GM18498 (cell line): ENCODE measurements at regions not wholly inside any gene's neighbourhood (a gene's known extent, or its start where the extent isn't known, plus 50 kb on each side); places are given as distances from the start of the nearest gene placed in this dataset.

ENCODE experiments used
- ATAC-seq: cut with Tn5 transposase; IDR thresholded peaks from one replicate; pipeline ENCODE4 v1.9.1; 2021; ENCODE audit warnings: mild to moderate bottlenecking, moderate library complexity; ENCODE audit not compliant: unreplicated experiment

GRCh38 chr1:106173101-106173500, 883.4 kb upstream of the PRMT6 start:
- no peak for ATAC-seq

DNA sequence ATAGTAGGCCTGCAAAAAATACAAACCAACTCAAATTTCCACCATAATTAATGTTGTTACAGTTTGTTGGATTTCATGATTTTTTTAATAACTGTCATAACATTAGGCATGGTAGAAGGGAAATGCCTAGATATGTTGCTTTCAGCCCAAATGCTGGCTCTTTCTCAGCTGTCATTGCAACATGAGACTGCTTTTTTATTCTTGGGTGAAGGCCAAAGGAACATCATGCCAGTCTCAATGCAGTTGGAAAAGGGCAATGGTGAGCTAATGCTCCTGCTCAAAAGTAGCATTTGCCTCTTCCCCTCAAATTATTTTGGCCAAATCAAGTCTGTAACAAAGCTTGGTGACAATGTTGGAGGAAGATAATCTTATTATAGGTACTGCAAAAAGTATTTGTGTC, 877.7 kb upstream of the PRMT6 start:
- ATAC-seq: no peak

DNA sequence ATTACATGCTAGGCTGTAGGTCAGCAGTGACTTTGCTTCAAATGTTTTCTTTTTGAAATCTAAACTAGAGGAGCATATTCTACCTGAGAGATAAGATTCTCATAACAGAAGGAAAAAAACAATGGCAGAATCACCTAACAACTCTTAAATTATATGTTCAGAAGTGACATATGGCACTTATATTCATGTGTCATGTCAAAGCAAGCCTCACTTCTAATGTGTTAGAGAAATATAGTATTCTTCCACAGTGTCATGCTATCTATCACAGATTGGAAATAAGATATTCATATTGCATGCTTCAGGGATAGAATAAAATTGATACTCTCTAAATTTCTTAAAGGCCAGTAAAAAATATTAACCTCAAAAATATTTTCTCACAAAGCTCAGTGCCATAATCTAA, 874.6 kb upstream of the PRMT6 start:
- no peak for ATAC-seq

- ATAC-seq: no peak
Observed at GRCh38 chr1:106185089-106185488, 871.4 kb upstream of the PRMT6 start.

GRCh38 chr1:106189780-106190179, 866.7 kb upstream of the PRMT6 start:
- ATAC-seq: no peak

DNA sequence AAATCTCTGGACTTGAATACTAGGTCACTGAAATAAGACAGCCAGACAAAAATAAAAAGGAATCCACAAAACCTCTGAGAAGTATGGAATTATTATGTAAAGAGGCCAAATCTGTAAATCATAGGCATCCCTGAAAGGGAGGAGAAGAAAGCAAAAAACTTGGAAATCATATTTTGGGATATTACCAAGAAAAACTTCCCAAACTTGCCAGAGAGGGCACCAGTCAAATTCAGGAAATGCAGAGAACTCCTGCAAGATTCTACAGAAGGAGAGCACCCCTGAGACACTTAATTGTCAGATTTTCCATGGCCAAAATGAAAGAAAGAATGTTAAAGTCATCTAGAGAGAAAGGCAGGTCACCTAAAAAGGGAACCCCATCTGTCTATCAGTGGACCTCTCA, 862.3 kb upstream of the PRMT6 start:
- ATAC-seq: no peak

- ATAC-seq: no peak
Observed at GRCh38 chr1:106200711-106201110, 855.8 kb upstream of the PRMT6 start.

DNA sequence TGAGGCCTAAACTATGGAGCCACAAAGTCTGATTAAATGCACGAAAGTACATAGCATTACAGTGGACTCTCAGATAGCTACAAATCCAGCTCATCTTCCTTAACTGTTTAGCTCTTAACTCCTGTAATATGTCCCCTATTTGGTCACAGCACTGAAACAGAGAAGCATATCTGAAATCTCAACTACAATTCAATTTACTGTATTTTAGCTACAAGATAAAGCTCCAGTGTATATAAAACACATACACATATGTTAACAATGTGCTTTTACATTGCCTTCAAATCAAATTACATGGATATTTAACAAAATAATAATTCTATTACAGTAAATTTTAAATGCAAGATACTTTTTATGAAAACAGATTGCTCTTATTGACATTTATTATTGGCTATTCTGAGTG, 849.3 kb upstream of the PRMT6 start:
- no peak for ATAC-seq

DNA sequence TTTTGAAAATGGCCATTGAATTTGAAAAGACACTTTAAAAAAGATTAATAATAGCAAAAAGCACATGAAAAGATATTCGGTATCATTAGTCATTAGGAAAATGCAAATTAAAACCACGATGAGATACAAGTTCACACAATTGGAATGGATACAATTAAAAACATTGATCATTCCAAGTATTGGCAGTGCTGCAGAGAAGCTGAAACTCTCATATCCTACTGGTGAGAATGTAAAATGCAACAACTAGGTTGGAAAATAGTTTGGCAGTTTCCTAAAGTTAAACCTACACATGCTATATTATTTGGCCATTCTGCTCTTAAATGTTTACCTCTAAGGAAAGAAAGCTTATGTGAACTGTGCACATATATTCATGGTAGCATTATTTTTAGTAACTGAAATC, 838.7 kb upstream of the PRMT6 start:
- ATAC-seq: no peak

DNA sequence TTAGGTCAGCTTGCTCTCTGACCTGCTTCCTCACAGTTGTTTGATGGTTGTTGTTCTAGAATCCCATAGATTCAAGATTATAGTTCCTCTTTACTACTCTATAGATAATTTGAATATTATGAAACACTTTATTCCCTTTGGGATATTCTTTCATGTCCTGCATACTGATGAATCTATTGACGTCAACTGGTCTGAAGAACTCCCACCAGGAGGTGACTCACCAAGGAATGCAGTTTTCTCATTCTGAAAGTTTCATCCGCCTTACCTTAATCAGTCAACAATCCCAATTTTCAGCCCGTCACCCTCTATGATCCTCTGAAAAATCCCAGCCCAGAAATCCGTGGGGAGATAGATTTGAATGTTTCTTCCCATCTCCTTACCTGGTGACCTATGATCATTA, 834.1 kb upstream of the PRMT6 start:
- no peak for ATAC-seq

- ATAC-seq: no peak
Observed at GRCh38 chr1:106223213-106223612, 833.3 kb upstream of the PRMT6 start.

GRCh38 chr1:106224426-106224825, 832.0 kb upstream of the PRMT6 start:
- ATAC-seq: no peak

- no peak for ATAC-seq
Observed at GRCh38 chr1:106225403-106225802, 831.1 kb upstream of the PRMT6 start.

DNA sequence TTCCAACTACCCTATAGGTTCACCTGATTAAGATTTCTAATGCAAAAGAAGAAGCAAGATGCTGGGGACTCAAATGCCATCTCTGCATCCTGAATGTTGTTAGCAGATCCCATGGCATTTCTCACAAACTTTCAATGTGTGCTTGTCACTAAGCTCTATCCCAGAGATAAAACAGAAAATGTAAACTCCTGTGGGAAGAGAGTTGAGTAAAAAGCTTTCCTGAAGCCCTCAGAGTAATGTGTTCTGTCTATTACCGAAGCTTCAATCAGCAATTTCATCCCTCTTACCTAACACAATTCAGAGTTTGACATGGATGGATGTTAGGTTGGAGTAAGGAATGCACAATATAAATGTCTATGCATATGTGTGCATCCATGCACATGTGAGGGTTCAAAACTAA, 829.9 kb upstream of the PRMT6 start:
- no peak for ATAC-seq

GRCh38 chr1:106232128-106232527, 824.3 kb upstream of the PRMT6 start:
- no peak for ATAC-seq

DNA sequence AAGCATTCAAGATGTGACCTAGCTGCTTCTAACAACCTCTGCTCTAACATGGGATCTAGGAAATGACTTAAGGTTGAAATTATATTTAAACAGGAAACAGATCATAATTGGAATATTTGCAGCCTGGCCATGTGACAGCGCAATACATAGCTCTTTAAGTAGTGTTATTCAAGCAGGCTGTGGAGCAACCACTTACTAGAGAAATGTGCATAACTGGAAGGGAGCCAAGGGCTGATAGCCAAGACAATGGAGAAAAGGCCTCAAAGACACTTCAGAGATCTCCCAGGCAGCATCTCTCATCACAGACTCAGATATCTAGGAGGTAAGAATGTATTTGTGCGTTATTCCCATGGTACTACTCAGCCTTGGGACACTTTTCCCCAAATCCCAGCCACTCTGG, 823.0 kb upstream of the PRMT6 start:
- ATAC-seq: no peak

GRCh38 chr1:106249365-106249764, 807.1 kb upstream of the PRMT6 start:
- ATAC-seq: no peak

DNA sequence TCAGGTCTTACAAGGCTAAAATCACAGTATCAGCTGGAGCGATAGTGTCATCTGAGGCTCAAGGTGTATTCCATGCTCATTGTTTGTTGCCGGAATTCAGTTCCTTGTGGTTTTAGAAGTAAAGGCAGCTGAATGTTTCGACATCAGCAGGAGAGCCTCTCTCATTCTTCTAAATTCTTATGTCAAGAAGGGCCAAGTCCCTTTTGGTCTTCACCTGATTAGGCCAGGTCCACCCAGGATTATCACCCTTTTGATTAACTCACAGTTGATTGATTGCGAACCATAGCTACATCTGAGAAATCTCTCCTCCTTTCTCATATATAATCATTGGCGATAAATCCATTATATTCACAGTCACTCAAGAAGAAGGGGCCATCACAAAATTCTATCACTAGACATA, 806.7 kb upstream of the PRMT6 start:
- ATAC-seq: no peak

DNA sequence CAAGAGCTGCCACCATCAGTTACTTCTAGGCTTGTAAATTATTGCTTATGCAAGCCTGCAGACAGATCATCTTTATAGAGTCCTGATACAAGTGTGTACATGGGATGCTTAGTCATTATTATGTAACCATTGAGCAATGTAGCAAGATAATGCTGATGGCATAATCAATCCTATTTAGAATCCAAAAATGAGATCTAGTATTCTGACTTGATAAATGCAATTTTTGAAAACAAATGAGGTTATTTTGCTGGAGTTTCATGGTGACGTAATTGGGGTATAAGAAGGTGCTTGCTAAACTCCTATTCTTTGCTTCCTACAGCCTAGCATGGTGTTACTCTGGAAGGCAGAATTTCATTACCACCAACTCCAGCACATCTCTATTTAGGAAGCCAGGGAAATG, 801.7 kb upstream of the PRMT6 start:
- ATAC-seq: no peak

- ATAC-seq: no peak
Observed at GRCh38 chr1:106266786-106267185, 789.7 kb upstream of the PRMT6 start.

DNA sequence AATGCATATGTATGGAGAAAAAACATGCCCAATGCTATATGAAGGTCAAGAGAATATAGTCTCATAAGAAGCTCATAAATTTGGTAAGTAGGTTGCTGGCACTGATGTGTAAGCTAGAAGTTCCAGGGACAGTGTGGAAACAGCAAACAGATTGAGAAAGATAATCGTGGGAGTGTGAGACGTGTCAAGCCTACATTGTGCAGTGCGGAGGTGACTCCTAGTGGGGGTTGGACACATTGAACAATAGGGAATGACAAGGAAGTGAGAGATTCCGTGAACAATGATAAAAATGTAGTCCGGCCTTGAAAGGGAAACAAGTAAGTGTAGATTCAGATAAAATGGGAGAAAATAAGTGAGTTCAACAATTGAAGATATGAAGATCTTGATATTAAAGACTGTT, 788.4 kb upstream of the PRMT6 start:
- no peak for ATAC-seq

DNA sequence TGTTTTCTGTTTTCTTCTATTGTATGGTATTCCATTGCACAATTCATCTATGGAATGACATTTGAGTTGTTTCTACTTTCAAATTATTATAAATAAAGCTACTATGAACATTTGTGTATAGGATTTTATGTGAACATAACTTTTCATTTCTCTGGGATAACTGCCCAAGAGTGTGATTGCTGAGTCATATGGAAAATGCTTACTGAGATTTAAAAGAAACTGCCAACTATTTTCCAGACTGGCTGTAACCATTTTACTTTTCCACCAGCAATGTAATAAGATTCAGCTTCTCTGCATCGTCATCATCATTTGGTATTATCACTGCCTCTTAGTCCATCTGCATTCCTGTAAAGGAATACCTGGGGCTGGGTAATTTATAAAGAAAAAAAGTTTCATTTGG, 779.6 kb upstream of the PRMT6 start:
- no peak for ATAC-seq

DNA sequence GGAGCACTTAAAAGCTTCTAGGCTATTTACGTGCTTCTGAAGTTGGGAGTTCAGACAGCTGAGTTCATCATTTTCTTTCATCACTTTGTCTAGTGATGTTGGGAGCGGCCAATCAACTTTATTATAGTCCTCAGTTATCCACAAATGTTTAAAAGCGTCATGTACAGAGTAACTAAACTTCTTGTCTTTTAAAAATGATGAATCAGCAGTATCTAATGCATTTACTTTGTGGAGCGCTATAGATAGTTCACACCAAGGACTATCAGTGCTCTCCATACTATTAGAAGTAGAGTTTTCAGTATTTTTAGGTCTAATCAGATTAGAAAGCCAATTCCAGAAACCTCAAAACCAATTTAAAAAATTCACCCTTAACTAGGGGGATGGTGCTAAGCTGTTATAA, 778.7 kb upstream of the PRMT6 start:
- no peak for ATAC-seq

DNA sequence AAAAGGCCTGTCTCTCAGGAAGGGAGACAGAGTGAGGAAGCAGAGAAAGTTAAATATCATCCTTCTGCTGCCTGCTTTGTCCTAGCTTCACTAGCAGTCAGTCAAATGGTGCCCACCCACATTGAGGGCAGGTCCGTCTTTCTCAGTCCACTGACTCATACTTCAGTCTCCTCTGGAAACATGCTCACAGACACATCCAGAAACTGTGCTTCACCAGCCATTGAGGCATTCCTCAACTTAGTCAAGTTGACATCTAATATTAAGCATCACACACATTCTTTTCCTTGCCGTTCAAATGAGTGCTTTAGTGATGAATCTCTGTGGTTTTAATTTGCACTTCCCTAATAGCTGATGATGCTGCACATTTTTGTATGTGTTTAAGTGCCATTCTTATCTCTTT, 777.8 kb upstream of the PRMT6 start:
- ATAC-seq: no peak
